Spleen (tissue), 7 donors: ENCODE measurements at regions not wholly inside any gene's neighbourhood (a gene's known extent, or its start where the extent isn't known, plus 50 kb on each side); places are given as distances from the start of the nearest gene placed in this dataset.

Experiments used
- CTCF ChIP-seq, 11 experiments: fragments of 200-600 bp in 7 of 11; fragments of 450-650 bp in 4 of 11; sonication (generic) in 4 of 11; IDR thresholded peaks in 8 of 11; conservative IDR thresholded peaks in 3 of 11; 1 replicate in 7 of 11; 2 replicates in 4 of 11; pipeline versions ENCODE4 v1.4.0 to v1.8.0; 2016 to 2021; ENCODE audit warnings: antibody characterized with exemption in 11 of 11, inconsistent platforms in 4 of 11, mild to moderate bottlenecking in 1 of 11
- POLR2A ChIP-seq, 3 donors: fragments of 450-650 bp; IDR thresholded peaks; one replicate each; pipeline ENCODE4 v1.5.1; 2017; ENCODE audit warnings: antibody characterized with exemption in 3 of 3, mild to moderate bottlenecking in 1 of 3
- donor health status: DM: no; HTN: no; CAD: no; lungs with moderate emphysema.
- donor health status: DM: no; HTN: no; CAD: no.
- donor health status: DM: no; HTN: no; CAD: no.

GRCh38 chr18:5729983-5730699 is 165.2 kb downstream of the TMEM200C start:
- TF ChIP-seq CTCF (IDR thresholded peaks at IDR 0.05 in 8 of 11, conservative IDR thresholded peaks at IDR 0.05 in 3 of 11) (no peak), POLR2A (IDR thresholded peaks at IDR 0.05) (no peak)
